DMS53 treated with DMSO at 0.1 percent for 48 hours (cell line): ENCODE measurements at regions not wholly inside any gene's neighbourhood (a gene's known extent, or its start where the extent isn't known, plus 50 kb on each side); places are given as distances from the start of the nearest gene placed in this dataset.
"Not testable (repeated sequence)": the region's sequence is repeated elsewhere in the genome, so short reads cannot be mapped to it uniquely, and the experiment has no call there.

Experiments
- DNase-seq: peaks from one replicate; lab custom pipeline; 2025; ENCODE audit not compliant: unreplicated experiment; lab: John Stamatoyannopoulos, UW

GRCh38 chr13:109333893-109334651 is 452.3 kb downstream of the IRS2 start:
- DNase-seq = no peak

GRCh38 chr13:109332506-109333499 is 453.6 kb downstream of the IRS2 start:
- DNase-seq = peak; percentile 31

- DNase-seq = peak; percentile 65
These were observed 454.5 kb downstream of the IRS2 start for GRCh38 chr13:109331898-109332297.

GRCh38 chr13:109331011-109331433 is 455.4 kb downstream of the IRS2 start:
- DNase-seq = no peak

- no peak for DNase-seq
These were observed 456.3 kb downstream of the IRS2 start for GRCh38 chr13:109330123-109330522.

- DNase-seq = no peak
These were observed 457.2 kb downstream of the IRS2 start for GRCh38 chr13:109329175-109329574.

GRCh38 chr13:109326601-109327000 is 459.8 kb downstream of the IRS2 start:
- DNase-seq = no peak

GRCh38 chr13:109323338-109323737 is 463.0 kb downstream of the IRS2 start:
- DNase-seq = no peak

- no peak for DNase-seq
These were observed 467.3 kb downstream of the IRS2 start for GRCh38 chr13:109318945-109319590.

- no peak for DNase-seq
These were observed 470.9 kb downstream of the IRS2 start for GRCh38 chr13:109315481-109315880.

- no peak for DNase-seq
These were observed 472.3 kb downstream of the IRS2 start for GRCh38 chr13:109314101-109314500.

GRCh38 chr13:109312399-109312798 is 474.0 kb downstream of the IRS2 start:
- no peak for DNase-seq

- DNase-seq = not testable (repeated sequence)
These were observed 474.9 kb downstream of the IRS2 start for GRCh38 chr13:109311431-109311976.

GRCh38 chr13:109309625-109310363 is 476.6 kb downstream of the IRS2 start:
- DNase-seq = no peak

GRCh38 chr13:109307027-109307426 is 479.4 kb downstream of the IRS2 start:
- DNase-seq = no peak

GRCh38 chr13:109301726-109302125 is 484.7 kb downstream of the IRS2 start:
- no peak for DNase-seq

GRCh38 chr13:109301276-109301675 is 485.1 kb downstream of the IRS2 start:
- no peak for DNase-seq

- DNase-seq = no peak
These were observed 488.8 kb downstream of the IRS2 start for GRCh38 chr13:109297628-109298027.

GRCh38 chr13:109293166-109293565 is 493.2 kb downstream of the IRS2 start:
- DNase-seq = no peak

GRCh38 chr13:109288151-109288709 is 498.2 kb downstream of the IRS2 start:
- no peak for DNase-seq
